ENCODE measurements at regions not wholly inside any gene's neighbourhood (a gene's known extent, or its start where the extent isn't known, plus 50 kb on each side); places are given as distances from the start of the nearest gene placed in this dataset.
"Not testable (repeated sequence)": the region's sequence is repeated elsewhere in the genome, so short reads cannot be mapped to it uniquely, and the experiment has no call there.

- DNase-seq (ENCODE audit: low spot score): no peak
Observed at GRCh38 chr2:67571785-67572718, 174.9 kb downstream of the ETAA1 start.

- no peak for DNase-seq (ENCODE audit: low spot score)
Observed at GRCh38 chr2:67572721-67573435, 175.7 kb downstream of the ETAA1 start.

GRCh38 chr2:67574230-67574629 lies 177.1 kb downstream of the ETAA1 start:
- no peak for DNase-seq (ENCODE audit: low spot score)

- DNase-seq (ENCODE audit: low spot score): no peak
Observed at GRCh38 chr2:67576226-67576625, 179.1 kb downstream of the ETAA1 start.

GRCh38 chr2:67576991-67577390 lies 179.9 kb downstream of the ETAA1 start:
- DNase-seq (ENCODE audit: low spot score): no peak

- no peak for DNase-seq (ENCODE audit: low spot score)
Observed at GRCh38 chr2:67579216-67579615, 182.1 kb downstream of the ETAA1 start.

GRCh38 chr2:67579806-67580205 lies 182.7 kb downstream of the ETAA1 start:
- no peak for DNase-seq (ENCODE audit: low spot score)

GRCh38 chr2:67581751-67582150 lies 184.6 kb downstream of the ETAA1 start:
- no peak for DNase-seq (ENCODE audit: low spot score)

- no peak for DNase-seq (ENCODE audit: low spot score)
Observed at GRCh38 chr2:67583185-67583584, 186.1 kb downstream of the ETAA1 start.

- DNase-seq (ENCODE audit: low spot score): no peak
Observed at GRCh38 chr2:67585400-67585799, 188.3 kb downstream of the ETAA1 start.

- not testable (repeated sequence) for DNase-seq (ENCODE audit: low spot score)
Observed at GRCh38 chr2:67589121-67589520, 192.0 kb downstream of the ETAA1 start.

- not testable (repeated sequence) for DNase-seq (ENCODE audit: low spot score)
Observed at GRCh38 chr2:67594522-67594921, 197.4 kb downstream of the ETAA1 start.

- no peak for DNase-seq (ENCODE audit: low spot score)
Observed at GRCh38 chr2:67596871-67597270, 199.7 kb downstream of the ETAA1 start.

GRCh38 chr2:67599561-67599960 lies 202.4 kb downstream of the ETAA1 start:
- no peak for DNase-seq (ENCODE audit: low spot score)

- DNase-seq (ENCODE audit: low spot score): no peak
Observed at GRCh38 chr2:67600222-67600871, 203.2 kb downstream of the ETAA1 start.

- DNase-seq (ENCODE audit: low spot score): no peak
Observed at GRCh38 chr2:67600946-67601345, 203.8 kb downstream of the ETAA1 start.

GRCh38 chr2:67604360-67604759 lies 207.2 kb downstream of the ETAA1 start:
- DNase-seq (ENCODE audit: low spot score): no peak

GRCh38 chr2:67612576-67613042 lies 215.5 kb downstream of the ETAA1 start:
- no peak for DNase-seq (ENCODE audit: low spot score)

GRCh38 chr2:67613227-67613626 lies 216.1 kb downstream of the ETAA1 start:
- no peak for DNase-seq (ENCODE audit: low spot score)

- no peak for DNase-seq (ENCODE audit: low spot score)
Observed at GRCh38 chr2:67614454-67614853, 217.3 kb downstream of the ETAA1 start.

- no peak for DNase-seq (ENCODE audit: low spot score)
Observed at GRCh38 chr2:67616749-67617148, 219.6 kb downstream of the ETAA1 start.

GRCh38 chr2:67619204-67619603 lies 222.1 kb downstream of the ETAA1 start:
- no peak for DNase-seq (ENCODE audit: low spot score)

- DNase-seq (ENCODE audit: low spot score): not testable (repeated sequence)
Observed at GRCh38 chr2:67623741-67624140, 226.6 kb downstream of the ETAA1 start.

Data from HuH-7.5 (cell line).